ENCODE measurements at regions not wholly inside any gene's neighbourhood (a gene's known extent, or its start where the extent isn't known, plus 50 kb on each side); places are given as distances from the start of the nearest gene placed in this dataset.

DNA sequence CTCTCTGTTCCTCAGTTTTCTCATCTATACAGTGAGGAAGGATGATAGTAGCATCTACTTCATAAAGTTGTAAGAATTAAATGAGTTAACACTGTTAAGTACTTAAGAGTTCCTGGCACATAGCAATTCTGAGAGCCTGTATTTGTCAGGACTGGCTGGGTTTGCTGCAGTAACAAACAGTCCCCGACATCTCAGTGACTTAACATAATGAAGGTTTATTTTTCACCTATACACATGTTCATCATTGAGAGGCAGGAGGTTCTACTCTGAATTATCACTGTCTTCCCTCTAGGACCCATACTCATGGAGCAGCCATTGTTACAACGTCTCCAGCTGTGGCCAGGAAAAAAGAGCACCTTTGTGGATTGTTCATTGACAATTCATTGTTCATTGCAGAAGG lies 190.6 kb upstream of the PROK2 start:
- TF ChIP-seq EZH2 (IDR thresholded peaks at IDR 0.05; ENCODE audit: borderline replicate concordance, low read depth, low read length, poor library complexity, severe bottlenecking) (no peak), CTCF (conservative IDR thresholded peaks at IDR 0.05; ENCODE audit: low read depth, low read length) (no peak)
